ENCODE measurements at regions not wholly inside any gene's neighbourhood (a gene's known extent, or its start where the extent isn't known, plus 50 kb on each side); places are given as distances from the start of the nearest gene placed in this dataset.

DNA sequence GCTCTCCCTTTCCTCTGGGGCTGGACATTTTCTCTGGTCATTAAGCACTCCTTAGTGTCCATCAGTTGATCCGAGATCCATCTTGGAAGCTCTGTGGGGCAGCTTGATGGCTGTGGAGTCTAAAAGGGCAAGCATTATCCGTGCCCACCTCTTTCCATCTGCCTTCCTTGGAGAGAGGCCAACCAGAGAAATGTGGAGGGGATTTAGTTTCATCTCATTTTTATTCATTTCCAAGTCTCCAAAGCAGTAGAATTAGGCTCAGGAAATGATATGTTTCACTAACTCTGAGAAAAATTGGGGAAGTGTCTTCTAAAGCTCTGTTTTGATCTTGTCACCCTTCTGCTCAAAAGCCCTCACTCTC is 95.9 kb upstream of the KLHL25 start:
- H3K27ac ChIP-seq (ENCODE audit: low read depth, low read length): no peak overlapping the region
- H3K9ac ChIP-seq (ENCODE audit: low read depth, low read length): no peak overlapping the region
- no peaks in the 10 kb centered on the region for H3K36me3 ChIP-seq (ENCODE audit: control insufficient read depth, insufficient read depth, low read length)
- no peaks in the 10 kb centered on the region for H3K9me3 ChIP-seq (ENCODE audit: control insufficient read depth, insufficient read depth, low read length)
- H3K4me1 ChIP-seq (ENCODE audit: control insufficient read depth, insufficient read depth, low read length): no peaks in the 10 kb centered on the region
- H3K4me3 ChIP-seq (ENCODE audit: low read depth, low read length): no peak overlapping the region
- no peaks in the 10 kb centered on the region for H3K27me3 ChIP-seq (ENCODE audit: control insufficient read depth, insufficient read depth, low read length)

DNA sequence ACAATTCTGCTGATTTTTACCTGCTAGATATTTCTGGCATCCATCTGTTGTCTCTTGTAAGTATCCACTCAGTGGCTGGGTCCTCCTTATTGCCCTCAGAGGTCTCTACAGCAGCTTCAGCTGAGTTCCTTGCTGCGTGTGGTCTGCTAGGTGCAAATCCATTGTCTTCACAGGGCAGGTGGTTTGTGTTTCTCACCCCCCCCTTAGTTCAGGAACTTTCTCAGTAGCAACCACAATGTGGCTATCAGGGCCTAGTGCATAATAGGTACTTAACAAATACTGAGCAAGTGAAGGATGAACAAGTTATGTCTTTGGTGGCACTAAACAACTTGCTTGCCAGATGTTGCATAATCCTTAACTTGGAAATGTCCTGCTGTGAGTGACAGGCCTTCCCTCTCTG is 96.7 kb upstream of the KLHL25 start:
- H3K4me3 ChIP-seq (ENCODE audit: low read depth, low read length): no peak overlapping the region
- H3K36me3 ChIP-seq (ENCODE audit: control insufficient read depth, insufficient read depth, low read length): no peaks in the 10 kb centered on the region
- no peaks in the 10 kb centered on the region for H3K4me1 ChIP-seq (ENCODE audit: control insufficient read depth, insufficient read depth, low read length)
- H3K9ac ChIP-seq (ENCODE audit: low read depth, low read length): no peak overlapping the region
- no peaks in the 10 kb centered on the region for H3K27me3 ChIP-seq (ENCODE audit: control insufficient read depth, insufficient read depth, low read length)
- no peak overlapping the region for H3K27ac ChIP-seq (ENCODE audit: low read depth, low read length)
- no peaks in the 10 kb centered on the region for H3K9me3 ChIP-seq (ENCODE audit: control insufficient read depth, insufficient read depth, low read length)

DNA sequence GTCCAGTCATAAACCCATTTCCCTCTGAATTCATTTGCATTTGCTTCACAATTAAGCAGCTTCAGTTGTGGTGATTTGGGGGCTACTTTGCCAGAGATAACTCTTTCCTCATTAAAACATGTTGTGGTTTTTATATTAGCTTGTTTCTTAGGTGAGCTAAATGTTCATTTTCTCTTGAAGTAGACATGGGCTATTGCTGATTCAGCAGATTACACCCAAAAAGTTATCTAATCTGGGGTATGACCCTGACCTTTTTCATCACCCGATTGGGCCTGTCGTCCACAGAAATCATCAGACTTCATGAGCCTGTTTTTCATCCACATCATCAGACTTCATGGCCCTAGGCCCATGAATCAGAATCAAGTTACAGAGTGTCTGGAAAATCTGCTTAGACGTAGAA is 97.5 kb upstream of the KLHL25 start:
- H3K9ac ChIP-seq (ENCODE audit: low read depth, low read length): no peak overlapping the region
- H3K27me3 ChIP-seq (ENCODE audit: control insufficient read depth, insufficient read depth, low read length): peaks cover 7% of the 10 kb centered on the region
- no peaks in the 10 kb centered on the region for H3K9me3 ChIP-seq (ENCODE audit: control insufficient read depth, insufficient read depth, low read length)
- peaks cover 2% of the 10 kb centered on the region; the same call in 1 of the 2 replicates for H3K4me1 ChIP-seq (ENCODE audit: control insufficient read depth, insufficient read depth, low read length)
- H3K27ac ChIP-seq (ENCODE audit: low read depth, low read length): no peak overlapping the region
- no peaks in the 10 kb centered on the region for H3K36me3 ChIP-seq (ENCODE audit: control insufficient read depth, insufficient read depth, low read length)
- no peak overlapping the region for H3K4me3 ChIP-seq (ENCODE audit: low read depth, low read length)

DNA sequence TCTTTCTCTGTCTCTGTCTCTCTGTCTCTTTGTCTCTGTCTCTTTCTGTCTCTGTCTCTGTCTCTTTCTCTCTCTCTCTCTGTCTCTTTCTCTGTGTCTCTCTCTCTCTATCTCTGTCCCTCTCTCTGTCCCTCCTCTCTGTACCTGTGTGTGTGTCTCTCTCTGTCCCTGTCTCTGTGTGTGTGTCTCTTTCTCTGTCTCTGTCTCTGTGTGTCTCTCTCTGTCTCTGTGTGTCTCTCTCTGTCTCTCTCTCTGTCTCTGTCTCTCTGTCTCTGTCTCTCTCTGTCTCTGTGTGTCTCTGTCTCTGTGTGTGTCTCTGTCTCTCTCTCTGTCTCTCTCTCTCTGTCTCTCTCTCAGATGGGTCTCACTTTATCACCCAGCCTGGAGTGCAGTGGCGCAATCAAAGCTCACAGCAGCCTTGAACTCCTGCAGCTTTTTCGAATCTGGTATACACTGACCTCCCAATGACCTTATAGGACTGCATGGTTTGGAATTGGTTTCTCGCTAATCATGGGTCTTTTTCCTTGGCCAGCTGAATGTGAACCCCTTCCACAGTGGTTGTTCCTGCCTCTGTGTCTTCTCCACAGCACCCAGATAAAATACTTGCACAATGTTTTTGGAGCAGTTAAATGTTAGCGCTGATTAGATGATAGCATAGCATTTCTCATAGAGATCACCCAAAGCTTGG is 102.6 kb upstream of the KLHL25 start:
- H3K36me3 ChIP-seq (ENCODE audit: control insufficient read depth, insufficient read depth, low read length): no peaks in the 10 kb centered on the region
- H3K9me3 ChIP-seq (ENCODE audit: control insufficient read depth, insufficient read depth, low read length): no peaks in the 10 kb centered on the region
- H3K4me1 ChIP-seq (ENCODE audit: control insufficient read depth, insufficient read depth, low read length): peaks cover 32% of the 10 kb centered on the region
- no peak overlapping the region for H3K9ac ChIP-seq (ENCODE audit: low read depth, low read length)
- peak overlapping the region; percentile 63 for H3K27ac ChIP-seq (ENCODE audit: low read depth, low read length)
- peaks cover 9% of the 10 kb centered on the region for H3K27me3 ChIP-seq (ENCODE audit: control insufficient read depth, insufficient read depth, low read length)
- H3K4me3 ChIP-seq (ENCODE audit: low read depth, low read length): no peak overlapping the region

DNA sequence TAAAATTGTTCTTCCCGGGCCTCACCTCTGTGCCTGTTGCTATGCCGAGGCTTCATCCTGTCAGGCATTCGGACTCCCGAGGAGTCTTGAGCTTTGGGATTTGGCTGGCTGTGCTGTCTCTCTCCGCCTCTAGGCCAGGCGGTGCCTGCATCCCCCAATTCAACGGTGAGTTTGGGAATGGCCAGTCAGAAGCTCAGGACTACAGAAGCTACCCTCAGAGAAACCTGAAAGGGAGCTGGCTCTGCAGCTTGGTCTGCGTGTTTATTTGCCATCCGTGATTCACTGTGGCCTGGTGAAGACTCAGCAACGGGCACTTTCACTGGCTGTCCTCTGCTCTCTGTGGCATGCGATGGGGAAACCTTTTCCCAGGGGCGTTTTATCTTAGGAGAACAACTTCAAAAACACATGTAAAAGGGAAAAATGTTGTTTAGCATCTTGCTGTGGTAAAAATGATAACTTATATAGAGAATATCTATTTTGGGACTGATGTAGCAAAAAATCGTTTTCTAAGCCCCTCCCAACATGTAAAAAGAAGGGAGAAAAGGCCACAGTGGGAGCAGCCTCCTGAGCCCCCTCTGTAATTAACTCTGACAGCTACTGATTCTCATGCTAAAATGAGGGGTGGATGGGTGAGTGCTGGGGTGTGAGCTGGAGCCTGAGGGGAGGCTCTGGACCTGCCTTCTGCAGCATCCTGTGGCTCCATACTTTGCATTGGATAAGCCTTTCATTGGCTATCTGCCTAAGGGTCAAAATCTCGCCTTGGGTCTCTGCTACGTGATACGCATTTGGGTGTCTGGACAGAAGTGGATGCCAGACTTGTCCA is 103.4 kb upstream of the KLHL25 start:
- Histone ChIP-seq H3K4me3 (ENCODE audit: low read depth, low read length) (peak overlapping the region; percentile 28; the same call in 1 of the 2 replicates), H3K9me3 (ENCODE audit: control insufficient read depth, insufficient read depth, low read length) (no peaks in the 10 kb centered on the region), H3K4me1 (ENCODE audit: control insufficient read depth, insufficient read depth, low read length) (peaks cover 32% of the 10 kb centered on the region), H3K27ac (ENCODE audit: low read depth, low read length) (peak overlapping the region; percentile 63), H3K9ac (ENCODE audit: low read depth, low read length) (no peak overlapping the region), H3K27me3 (ENCODE audit: control insufficient read depth, insufficient read depth, low read length) (peaks cover 9% of the 10 kb centered on the region), H3K36me3 (ENCODE audit: control insufficient read depth, insufficient read depth, low read length) (no peaks in the 10 kb centered on the region)

DNA sequence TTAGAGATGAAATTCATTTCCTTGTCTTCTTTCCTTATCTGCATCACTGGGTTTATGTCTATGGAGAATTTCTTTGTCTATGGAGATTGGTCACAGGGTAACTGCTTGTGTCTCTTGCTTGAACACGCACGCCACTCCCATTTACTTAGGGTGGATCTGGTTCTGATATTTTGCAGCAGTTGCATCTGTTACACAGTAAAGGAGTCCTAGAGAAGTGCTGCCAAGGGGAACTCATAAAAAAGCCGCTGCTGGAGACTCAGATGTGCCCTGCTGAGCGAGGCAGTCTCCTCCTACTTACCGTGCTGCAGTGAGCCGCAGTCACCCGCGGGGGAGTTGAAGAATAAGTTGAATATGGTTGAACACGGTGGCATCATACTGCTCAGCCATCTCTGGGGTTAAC is 105.2 kb upstream of the KLHL25 start:
- Histone ChIP-seq H3K4me3 (ENCODE audit: low read depth, low read length) (no peak overlapping the region), H3K27me3 (ENCODE audit: control insufficient read depth, insufficient read depth, low read length) (peaks cover 9% of the 10 kb centered on the region), H3K4me1 (ENCODE audit: control insufficient read depth, insufficient read depth, low read length) (peaks cover 32% of the 10 kb centered on the region), H3K27ac (ENCODE audit: low read depth, low read length) (no peak overlapping the region), H3K9me3 (ENCODE audit: control insufficient read depth, insufficient read depth, low read length) (no peaks in the 10 kb centered on the region), H3K36me3 (ENCODE audit: control insufficient read depth, insufficient read depth, low read length) (no peaks in the 10 kb centered on the region), H3K9ac (ENCODE audit: low read depth, low read length) (no peak overlapping the region)

DNA sequence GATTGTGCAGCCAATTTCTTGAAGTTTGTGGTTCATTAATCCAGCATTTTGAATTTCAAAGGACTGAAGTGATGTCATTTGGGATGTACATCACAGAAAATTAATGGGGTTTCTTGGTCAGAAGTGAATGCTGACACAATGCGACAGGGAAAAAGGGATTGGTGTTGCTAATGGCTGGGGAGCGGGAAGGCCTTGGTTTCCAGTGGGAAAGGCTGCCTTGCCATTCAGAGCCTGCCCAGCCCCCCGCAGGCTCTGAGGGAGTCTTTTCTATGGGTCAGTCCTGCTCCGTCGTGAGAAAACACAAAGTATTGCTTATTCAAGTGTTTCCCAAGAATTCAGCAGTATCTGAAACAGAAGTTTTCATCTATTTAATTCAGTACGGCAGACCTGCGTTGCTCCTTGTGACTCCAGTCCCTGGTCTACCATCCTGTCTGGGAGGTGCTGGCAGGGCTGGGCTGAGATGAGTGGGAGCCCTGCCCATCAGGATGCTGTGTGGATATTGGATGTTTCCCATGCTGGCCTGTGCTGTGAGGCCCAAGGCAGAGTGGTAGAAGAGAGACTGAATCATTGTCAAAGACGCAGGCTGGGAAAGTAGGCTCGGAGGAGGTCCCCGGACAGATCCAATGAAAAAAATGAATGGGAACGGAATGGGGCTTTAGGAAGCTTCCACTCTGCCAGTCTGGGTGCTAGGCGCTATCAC is 111.2 kb upstream of the KLHL25 start:
- Histone ChIP-seq H3K27ac (ENCODE audit: low read depth, low read length) (no peak overlapping the region), H3K36me3 (ENCODE audit: control insufficient read depth, insufficient read depth, low read length) (no peaks in the 10 kb centered on the region), H3K27me3 (ENCODE audit: control insufficient read depth, insufficient read depth, low read length) (no peaks in the 10 kb centered on the region), H3K9me3 (ENCODE audit: control insufficient read depth, insufficient read depth, low read length) (no peaks in the 10 kb centered on the region), H3K4me1 (ENCODE audit: control insufficient read depth, insufficient read depth, low read length) (peaks cover 7% of the 10 kb centered on the region), H3K9ac (ENCODE audit: low read depth, low read length) (no peak overlapping the region), H3K4me3 (ENCODE audit: low read depth, low read length) (no peak overlapping the region)

DNA sequence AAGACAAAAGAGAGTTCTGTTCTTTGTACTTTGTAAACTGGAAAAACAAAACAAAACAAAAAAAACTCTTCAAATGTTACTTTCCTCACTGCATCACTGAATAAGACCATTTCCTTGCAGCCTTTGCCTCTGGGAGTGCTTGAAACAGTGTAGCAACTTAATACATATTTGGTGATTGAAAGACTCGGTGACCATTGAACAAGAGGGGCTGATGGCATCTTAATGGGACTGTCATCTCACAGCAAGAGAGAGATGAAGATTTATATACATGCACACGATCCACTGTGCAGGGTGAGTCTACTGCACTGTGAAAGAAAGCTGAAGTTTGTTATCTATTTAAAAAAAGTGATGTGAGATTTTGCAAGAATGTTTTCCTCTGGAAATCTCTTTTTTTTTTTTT is 111.9 kb upstream of the KLHL25 start:
- Histone ChIP-seq H3K4me1 (ENCODE audit: control insufficient read depth, insufficient read depth, low read length) (peaks cover 5% of the 10 kb centered on the region), H3K9me3 (ENCODE audit: control insufficient read depth, insufficient read depth, low read length) (no peaks in the 10 kb centered on the region)

DNA sequence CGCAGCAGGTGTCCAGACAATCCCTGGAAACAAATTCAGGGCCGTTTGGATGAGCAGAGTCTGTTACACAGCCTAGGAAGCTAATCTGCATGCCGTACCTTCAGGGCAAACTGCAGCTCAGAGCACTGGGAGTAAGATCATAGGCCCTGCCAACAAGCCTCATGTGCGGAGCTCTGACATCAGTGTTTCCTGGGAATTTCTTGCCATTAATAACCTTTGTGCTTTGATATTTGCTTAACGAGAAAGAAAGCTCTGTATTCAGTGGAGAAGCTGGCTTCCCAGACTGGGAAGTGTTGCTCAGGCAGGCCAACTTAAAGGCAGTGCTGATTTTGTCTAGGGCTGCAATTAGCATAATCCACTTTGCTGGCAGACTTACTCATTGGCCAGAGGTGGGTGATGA is 116.1 kb upstream of the KLHL25 start:
- no peak overlapping the region for H3K9ac ChIP-seq (ENCODE audit: low read depth, low read length)
- H3K27ac ChIP-seq (ENCODE audit: low read depth, low read length): no peak overlapping the region
- H3K27me3 ChIP-seq (ENCODE audit: control insufficient read depth, insufficient read depth, low read length): no peaks in the 10 kb centered on the region
- no peak overlapping the region for H3K4me3 ChIP-seq (ENCODE audit: low read depth, low read length)
- no peaks in the 10 kb centered on the region for H3K36me3 ChIP-seq (ENCODE audit: control insufficient read depth, insufficient read depth, low read length)
- H3K4me1 ChIP-seq (ENCODE audit: control insufficient read depth, insufficient read depth, low read length): peaks cover 5% of the 10 kb centered on the region
- H3K9me3 ChIP-seq (ENCODE audit: control insufficient read depth, insufficient read depth, low read length): no peaks in the 10 kb centered on the region

More for the DNA sequence above, 111.9 kb upstream of the KLHL25 start:
- no peak overlapping the region for H3K4me3 ChIP-seq (ENCODE audit: low read depth, low read length)
- H3K9ac ChIP-seq (ENCODE audit: low read depth, low read length): no peak overlapping the region
- no peak overlapping the region for H3K27ac ChIP-seq (ENCODE audit: low read depth, low read length)
- no peaks in the 10 kb centered on the region for H3K27me3 ChIP-seq (ENCODE audit: control insufficient read depth, insufficient read depth, low read length)
- no peaks in the 10 kb centered on the region for H3K36me3 ChIP-seq (ENCODE audit: control insufficient read depth, insufficient read depth, low read length)

DNA sequence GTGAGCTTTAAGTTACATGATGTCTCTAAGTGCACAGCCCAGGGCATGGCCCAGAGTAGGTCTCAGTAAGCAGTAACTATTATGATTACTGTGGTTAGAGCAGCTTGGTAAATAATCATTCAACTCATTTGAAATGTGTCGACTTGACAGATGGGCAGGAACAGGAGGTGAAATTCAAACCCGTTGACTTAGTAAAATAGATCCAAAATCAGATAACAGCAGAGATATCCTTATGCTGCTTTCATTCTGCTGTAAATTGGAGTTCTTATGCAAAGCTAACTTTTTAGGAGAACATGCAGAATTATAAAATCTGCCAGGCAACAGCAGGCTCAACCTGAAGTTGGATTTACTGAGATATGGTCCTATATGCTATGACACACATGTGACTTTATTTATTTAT is 118.7 kb upstream of the KLHL25 start:
- H3K36me3 ChIP-seq (ENCODE audit: control insufficient read depth, insufficient read depth, low read length): no peaks in the 10 kb centered on the region
- H3K9me3 ChIP-seq (ENCODE audit: control insufficient read depth, insufficient read depth, low read length): no peaks in the 10 kb centered on the region; the same call in 1 of the 2 replicates
- H3K27ac ChIP-seq (ENCODE audit: low read depth, low read length): no peak overlapping the region
- peaks cover 5% of the 10 kb centered on the region for H3K4me1 ChIP-seq (ENCODE audit: control insufficient read depth, insufficient read depth, low read length)
- no peak overlapping the region for H3K9ac ChIP-seq (ENCODE audit: low read depth, low read length)
- no peaks in the 10 kb centered on the region for H3K27me3 ChIP-seq (ENCODE audit: control insufficient read depth, insufficient read depth, low read length)
- no peak overlapping the region for H3K4me3 ChIP-seq (ENCODE audit: low read depth, low read length)

DNA sequence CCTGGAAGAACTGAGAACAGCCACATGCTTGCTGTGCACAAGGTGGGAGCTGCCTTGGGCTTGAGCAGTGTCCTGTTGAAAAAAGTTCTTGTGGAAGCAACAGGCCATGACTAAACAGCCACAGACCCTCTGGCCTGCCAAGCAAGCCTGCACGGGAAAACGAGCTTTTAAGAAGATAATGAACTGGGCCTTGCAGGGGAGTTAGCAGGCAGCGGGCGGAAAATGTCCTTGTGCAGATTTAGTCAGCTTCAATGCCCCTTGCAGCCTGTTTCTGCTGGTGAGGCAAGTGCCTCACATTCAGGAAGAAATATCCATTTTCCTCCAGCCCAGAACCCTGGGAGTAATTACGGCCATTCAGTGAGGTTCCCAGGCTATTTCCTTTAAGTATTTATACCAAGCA is 126.2 kb upstream of the KLHL25 start:
- H3K27ac ChIP-seq (ENCODE audit: low read depth, low read length): no peak overlapping the region
- H3K4me1 ChIP-seq (ENCODE audit: control insufficient read depth, insufficient read depth, low read length): peaks cover 14% of the 10 kb centered on the region
- no peak overlapping the region for H3K9ac ChIP-seq (ENCODE audit: low read depth, low read length)
- no peaks in the 10 kb centered on the region; the same call in 1 of the 2 replicates for H3K9me3 ChIP-seq (ENCODE audit: control insufficient read depth, insufficient read depth, low read length)
- no peak overlapping the region for H3K4me3 ChIP-seq (ENCODE audit: low read depth, low read length)
- H3K27me3 ChIP-seq (ENCODE audit: control insufficient read depth, insufficient read depth, low read length): no peaks in the 10 kb centered on the region; the same call in 1 of the 2 replicates
- no peaks in the 10 kb centered on the region for H3K36me3 ChIP-seq (ENCODE audit: control insufficient read depth, insufficient read depth, low read length)
